ENCODE measurements at regions not wholly inside any gene's neighbourhood (a gene's known extent, or its start where the extent isn't known, plus 50 kb on each side); places are given as distances from the start of the nearest gene placed in this dataset.
"Not testable (repeated sequence)": the region's sequence is repeated elsewhere in the genome, so short reads cannot be mapped to it uniquely, and the experiment has no call there.

GRCh38 chr14:22313172-22313801 is 275.7 kb downstream of the DAD1 start:
- no peak for DNase-seq (ENCODE audit: low read depth in 1 of 2, low spot score in 1 of 2)

- no peak for DNase-seq (ENCODE audit: low read depth in 1 of 2, low spot score in 1 of 2)
Measured at GRCh38 chr14:22311636-22312035, 277.4 kb downstream of the DAD1 start.

GRCh38 chr14:22305607-22306006 is 283.4 kb downstream of the DAD1 start:
- DNase-seq (ENCODE audit: low read depth in 1 of 2, low spot score in 1 of 2) = no peak

GRCh38 chr14:22304326-22304725 is 284.7 kb downstream of the DAD1 start:
- no peak for DNase-seq (ENCODE audit: low read depth in 1 of 2, low spot score in 1 of 2)

GRCh38 chr14:22303589-22304195 is 285.3 kb downstream of the DAD1 start:
- no peak for DNase-seq (ENCODE audit: low read depth in 1 of 2, low spot score in 1 of 2)

- DNase-seq (ENCODE audit: low read depth in 1 of 2, low spot score in 1 of 2) = no peak
Measured at GRCh38 chr14:22300646-22301045, 288.4 kb downstream of the DAD1 start.

- DNase-seq (ENCODE audit: low read depth in 1 of 2, low spot score in 1 of 2) = no peak
Measured at GRCh38 chr14:22297376-22297775, 291.6 kb downstream of the DAD1 start.

- no peak for DNase-seq (ENCODE audit: low read depth in 1 of 2, low spot score in 1 of 2)
Measured at GRCh38 chr14:22296722-22297121, 292.3 kb downstream of the DAD1 start.

GRCh38 chr14:22296088-22296487 is 292.9 kb downstream of the DAD1 start:
- DNase-seq (ENCODE audit: low read depth in 1 of 2, low spot score in 1 of 2) = no peak

GRCh38 chr14:22291406-22291805 is 297.6 kb downstream of the DAD1 start:
- DNase-seq (ENCODE audit: low read depth in 1 of 2, low spot score in 1 of 2) = no peak

- no peak for DNase-seq (ENCODE audit: low read depth in 1 of 2, low spot score in 1 of 2)
Measured at GRCh38 chr14:22289570-22289969, 299.5 kb downstream of the DAD1 start.

- DNase-seq (ENCODE audit: low read depth in 1 of 2, low spot score in 1 of 2) = no peak
Measured at GRCh38 chr14:22285991-22286390, 303.0 kb downstream of the DAD1 start.

GRCh38 chr14:22282949-22283348 is 306.1 kb downstream of the DAD1 start:
- no peak for DNase-seq (ENCODE audit: low read depth in 1 of 2, low spot score in 1 of 2)

- no peak for DNase-seq (ENCODE audit: low read depth in 1 of 2, low spot score in 1 of 2)
Measured at GRCh38 chr14:22282417-22282816, 306.6 kb downstream of the DAD1 start.

GRCh38 chr14:22281447-22281874 is 307.6 kb downstream of the DAD1 start:
- DNase-seq (ENCODE audit: low read depth in 1 of 2, low spot score in 1 of 2) = not testable (repeated sequence)

GRCh38 chr14:22280497-22281316 is 308.3 kb downstream of the DAD1 start:
- DNase-seq (ENCODE audit: low read depth in 1 of 2, low spot score in 1 of 2) = no peak

- no peak for DNase-seq (ENCODE audit: low read depth in 1 of 2, low spot score in 1 of 2)
Measured at GRCh38 chr14:22276913-22277816, 311.9 kb downstream of the DAD1 start.

- DNase-seq (ENCODE audit: low read depth in 1 of 2, low spot score in 1 of 2) = no peak
Measured at GRCh38 chr14:22271838-22272799, 316.9 kb downstream of the DAD1 start.

- no peak for DNase-seq (ENCODE audit: low read depth in 1 of 2, low spot score in 1 of 2)
Measured at GRCh38 chr14:22268875-22269274, 320.1 kb downstream of the DAD1 start.

GRCh38 chr14:22266683-22267082 is 322.3 kb downstream of the DAD1 start:
- DNase-seq (ENCODE audit: low read depth in 1 of 2, low spot score in 1 of 2) = no peak
